WI38 (cell line): ENCODE measurements at regions not wholly inside any gene's neighbourhood (a gene's known extent, or its start where the extent isn't known, plus 50 kb on each side); places are given as distances from the start of the nearest gene placed in this dataset.
"Not testable (repeated sequence)": the region's sequence is repeated elsewhere in the genome, so short reads cannot be mapped to it uniquely, and the experiment has no call there.

Experiments
- H3K4me3 ChIP-seq: 2 replicates; pipeline ENCODE4 v1.5.1; 2011; ENCODE audit warnings: low read depth, mild to moderate bottlenecking, control low read depth, low read length
- CTCF ChIP-seq: IDR thresholded peaks from 2 replicates; pipeline ENCODE4 v1.5.1; 2012; ENCODE audit warnings: low read depth, mild to moderate bottlenecking, control low read depth, low read length

- TF ChIP-seq CTCF, result no peak
- H3K4me3 ChIP-seq, result no peak overlapping the region
Observed at GRCh38 chr4:33831442-33832066, 2412.8 kb downstream of the ARAP2 start.

GRCh38 chr4:33835764-33836163 is 2408.6 kb downstream of the ARAP2 start:
- not testable (repeated sequence) for H3K4me3 ChIP-seq

- H3K4me3 ChIP-seq, result no peak overlapping the region
- no peak for TF ChIP-seq CTCF
Observed at GRCh38 chr4:33837043-33837838, 2407.1 kb downstream of the ARAP2 start.

GRCh38 chr4:33841120-33841519 is 2403.2 kb downstream of the ARAP2 start:
- TF ChIP-seq CTCF, result no peak
- H3K4me3 ChIP-seq, result no peak overlapping the region

- no peak overlapping the region for H3K4me3 ChIP-seq
- no peak for TF ChIP-seq CTCF
Observed at GRCh38 chr4:33850371-33850902, 2393.9 kb downstream of the ARAP2 start.

- H3K4me3 ChIP-seq, result not testable (repeated sequence)
Observed at GRCh38 chr4:33853670-33854069, 2390.6 kb downstream of the ARAP2 start.

GRCh38 chr4:33864290-33864859 is 2379.9 kb downstream of the ARAP2 start:
- peak overlapping the region; percentile 27 for H3K4me3 ChIP-seq
- no peak for TF ChIP-seq CTCF

- TF ChIP-seq CTCF, result no peak
- no peak overlapping the region for H3K4me3 ChIP-seq
Observed at GRCh38 chr4:33873791-33874190, 2370.5 kb downstream of the ARAP2 start.
